Stomach (tissue), 8 donors: ENCODE measurements at regions not wholly inside any gene's neighbourhood (a gene's known extent, or its start where the extent isn't known, plus 50 kb on each side); places are given as distances from the start of the nearest gene placed in this dataset.

Source experiments
- DNase-seq, 2 donors: peaks; one replicate each; pipeline versions ENCODE4 v3.0.0 to v3.0.0-alpha.2; 2013 to 2019
- H3K27ac ChIP-seq, 5 donors: fragments of 200-600 bp in 4 of 5; sonication (generic) in 4 of 5; one replicate each; pipeline ENCODE4 v1.5.1; 2013 to 2019; ENCODE audit warnings: mild to moderate bottlenecking in 1 of 5, moderate library complexity in 1 of 5
- H3K27me3 ChIP-seq, 3 donors: fragments of 200-600 bp; sonication (generic); one replicate each; pipeline ENCODE4 v1.5.1; 2017 to 2019; ENCODE audit warnings: mixed run types in 1 of 3
- H3K36me3 ChIP-seq, 4 donors: fragments of 200-600 bp; sonication (generic); 1 replicate in 3 of 4; 2 replicates in 1 of 4; pipeline ENCODE4 v1.5.1; 2016 to 2019
- H3K4me1 ChIP-seq, 4 donors: fragments of 200-600 bp; sonication (generic); one replicate each; pipeline ENCODE4 v1.5.1; 2016 to 2019
- H3K4me3 ChIP-seq, 4 donors: fragments of 200-600 bp; sonication (generic) in 3 of 4; one replicate each; pipeline ENCODE4 v1.5.1; 2016 to 2019; ENCODE audit warnings: mild to moderate bottlenecking in 1 of 4
- H3K9me3 ChIP-seq, 4 donors: fragments of 200-600 bp; sonication (generic); one replicate each; pipeline ENCODE4 v1.5.1; 2016 to 2019
- CTCF ChIP-seq, 7 experiments: fragments of 450-650 bp in 4 of 7; fragments of 200-600 bp in 3 of 7; sonication (generic) in 3 of 7; IDR thresholded peaks; one replicate each; pipeline ENCODE4 v1.5.1; 2016 to 2019; ENCODE audit warnings: antibody characterized with exemption in 7 of 7, control low read depth in 2 of 7, mild to moderate bottlenecking in 1 of 7
- EP300 ChIP-seq: sonication (generic); formaldehyde crosslinking; IDR thresholded peaks from one replicate; pipeline ENCODE4 v1.6.1; 2017; ENCODE audit warnings: antibody characterized with exemption
- POLR2A ChIP-seq, 4 donors: fragments of 450-650 bp; IDR thresholded peaks; one replicate each; pipeline ENCODE4 v1.6.1; 2016; ENCODE audit warnings: antibody characterized with exemption in 4 of 4, control low read depth in 2 of 4, mild to moderate bottlenecking in 1 of 4, moderate library complexity in 1 of 4
- POLR2AphosphoS5 ChIP-seq, 3 donors: sonication (generic); formaldehyde crosslinking; IDR thresholded peaks; one replicate each; pipeline ENCODE4 v1.6.1; 2016; ENCODE audit warnings: antibody characterized with exemption in 3 of 3
- WGBS, 5 donors: extraction: QIAGEN DNeasy Blood & Tissue Kit in 3 of 5; methylation state at CpG; one replicate each; pipeline versions ENCODE4 v1.1.5 to v1.1.7; 2013 to 2018; 5-methylcytosine and 5-hydroxymethylcytosine counted together
- intact Hi-C: fragments of 100-400 bp; cut with DNase I; formaldehyde crosslinking; loops from one replicate; pipeline ENCODE4 v1.15.1; 2023; ENCODE audit warnings: low total_unique reads
- donor health status: healthy with polysubstance abuse.
- donor health status: Bipolar disorder and iron deficiency.
- donor health status: healthy.

- no peak overlapping the region for H3K27ac ChIP-seq
- WGBS, 5 donors = 91 to 98% (median 96%) methylated on average over 3 of the region's 3 CpGs
- H3K4me3 ChIP-seq = no peak overlapping the region
- H3K27me3 ChIP-seq = no peaks in the 10 kb centered on the region
- H3K36me3 ChIP-seq = no peaks in the 10 kb centered on the region
- H3K4me1 ChIP-seq = no peaks in the 10 kb centered on the region
- DNase-seq = no peak
- intact Hi-C loops = no loop called here
- H3K9me3 ChIP-seq = peaks cover 0 to 13% (median 10%) of the 10 kb centered on the region in 4 donors
- TF ChIP-seq POLR2A (IDR thresholded peaks at IDR 0.05) = no peak
- no peak for TF ChIP-seq POLR2AphosphoS5 (IDR thresholded peaks at IDR 0.05)
- no peak for TF ChIP-seq EP300
- no peak for TF ChIP-seq CTCF (IDR thresholded peaks at IDR 0.05)
Observed at GRCh38 chr10:4626919-4627318, 199.1 kb upstream of the AKR1E2 start.

GRCh38 chr10:4623757-4624420 lies 202.1 kb upstream of the AKR1E2 start:
- no peak for DNase-seq
- Histone ChIP-seq H3K27ac (no peak overlapping the region), H3K36me3 (no peaks in the 10 kb centered on the region), H3K4me3 (no peak overlapping the region), H3K9me3 (peaks cover 0 to 13% (median 10%) of the 10 kb centered on the region in 4 donors), H3K27me3 (no peaks in the 10 kb centered on the region), H3K4me1 (no peaks in the 10 kb centered on the region)
- TF ChIP-seq POLR2AphosphoS5 (IDR thresholded peaks at IDR 0.05) (no peak), EP300 (no peak), POLR2A (IDR thresholded peaks at IDR 0.05) (no peak), CTCF (IDR thresholded peaks at IDR 0.05) (no peak)
- intact Hi-C loops = no loop called here
- WGBS, 5 donors = 87 to 96% (median 92%) methylated on average over 1 of the region's 1 CpG

GRCh38 chr10:4623200-4623599 lies 202.8 kb upstream of the AKR1E2 start:
- intact Hi-C loops = no loop called here
- no peaks in the 10 kb centered on the region for H3K36me3 ChIP-seq
- peaks cover 0 to 12% (median 10%) of the 10 kb centered on the region in 4 donors for H3K9me3 ChIP-seq
- H3K27me3 ChIP-seq = no peaks in the 10 kb centered on the region
- H3K4me1 ChIP-seq = no peaks in the 10 kb centered on the region
- no peak overlapping the region for H3K27ac ChIP-seq
- TF ChIP-seq EP300 (no peak), POLR2AphosphoS5 (IDR thresholded peaks at IDR 0.05) (no peak), POLR2A (IDR thresholded peaks at IDR 0.05) (no peak), CTCF (IDR thresholded peaks at IDR 0.05) (no peak)
- no peak overlapping the region for H3K4me3 ChIP-seq
- 81 to 90% (median 88%) methylated on average over 7 of the region's 7 CpGs for WGBS, 5 donors
- DNase-seq = no peak

DNA sequence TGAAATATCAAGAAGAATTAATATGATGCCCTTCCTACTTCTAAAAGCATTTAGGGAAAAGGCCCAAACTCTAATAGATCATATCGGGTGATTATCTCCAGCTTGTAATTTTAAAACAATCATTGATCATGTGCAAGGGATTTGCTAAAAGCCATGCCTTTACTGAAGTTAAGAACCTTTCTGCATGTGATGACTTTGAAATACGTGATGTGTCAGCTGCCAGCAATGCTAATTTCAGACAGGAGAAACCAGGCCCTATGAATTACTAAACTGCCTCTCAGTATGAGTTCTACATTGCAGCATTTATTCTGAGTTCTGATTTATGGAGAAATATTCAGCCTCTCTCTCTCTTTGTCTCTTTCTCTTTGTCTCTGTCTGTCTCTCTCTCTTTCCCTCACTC lies 203.6 kb upstream of the AKR1E2 start:
- TF ChIP-seq CTCF (IDR thresholded peaks at IDR 0.05) (no peak), POLR2AphosphoS5 (IDR thresholded peaks at IDR 0.05) (no peak), EP300 (no peak)
- WGBS, 5 donors = 86 to 95% (median 92%) methylated on average over 2 of the region's 2 CpGs

More for the DNA sequence above, 203.6 kb upstream of the AKR1E2 start:
- Histone ChIP-seq H3K4me1 (no peaks in the 10 kb centered on the region), H3K27me3 (no peaks in the 10 kb centered on the region), H3K4me3 (no peak overlapping the region), H3K36me3 (no peaks in the 10 kb centered on the region), H3K27ac (no peak overlapping the region), H3K9me3 (peaks cover 0 to 8% (median 4%) of the 10 kb centered on the region in 4 donors)
- intact Hi-C loops = no loop called here
- DNase-seq = no peak
